ENCODE measurements at regions not wholly inside any gene's neighbourhood (a gene's known extent, or its start where the extent isn't known, plus 50 kb on each side); places are given as distances from the start of the nearest gene placed in this dataset.

DNA sequence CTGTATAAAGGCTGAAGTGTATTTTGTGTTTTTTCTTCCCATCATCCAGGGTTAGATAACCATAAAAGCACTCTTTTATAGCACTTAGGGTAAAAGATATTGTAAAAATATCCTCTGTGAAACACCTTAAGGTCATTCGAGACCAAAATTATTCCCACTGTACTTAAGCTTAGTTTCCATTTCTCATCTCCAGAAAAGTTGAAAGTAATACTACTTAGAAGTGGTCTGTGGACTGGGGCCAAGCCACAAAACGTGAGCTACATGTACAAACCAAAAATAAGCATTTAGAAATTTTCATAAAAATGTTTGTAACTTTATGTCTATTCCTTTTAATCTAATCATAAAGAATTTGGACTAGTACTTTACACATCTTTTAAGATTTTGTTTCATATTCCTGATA is 142.0 kb upstream of the NTM start:
- no peak for TF ChIP-seq CTCF (IDR thresholded peaks at IDR 0.05; ENCODE audit: insufficient read depth, low read length, poor library complexity, severe bottlenecking)
- no peak for TF ChIP-seq EZH2phosphoT487 (conservative IDR thresholded peaks at IDR 0.05; ENCODE audit: low read length)

Data from SU-DHL-6 (cell line).